Thymus (tissue), 11 donors: ENCODE measurements at regions not wholly inside any gene's neighbourhood (a gene's known extent, or its start where the extent isn't known, plus 50 kb on each side); places are given as distances from the start of the nearest gene placed in this dataset.

ENCODE experiments used
- DNase-seq, 9 donors: peaks; one replicate each; pipeline ENCODE4 v3.0.0-alpha.2; 2013; ENCODE audit warnings: low spot score in 9 of 9, low read depth in 6 of 9, missing footprints in 1 of 9
- H3K27ac ChIP-seq, 2 donors: one replicate each; pipeline ENCODE4 v1.5.1; 2013; ENCODE audit warnings: control low read depth in 1 of 2, low read depth in 1 of 2, low read length in 1 of 2, mild to moderate bottlenecking in 1 of 2, moderate library complexity in 1 of 2
- H3K27me3 ChIP-seq, 2 donors: one replicate each; pipeline ENCODE4 v1.5.1; 2013; ENCODE audit warnings: low read length in 1 of 2; ENCODE audit not compliant: control insufficient read depth in 2 of 2, insufficient read depth in 1 of 2
- H3K36me3 ChIP-seq, 2 donors: one replicate each; pipeline ENCODE4 v1.5.1; 2013; ENCODE audit warnings: low read length in 1 of 2, mild to moderate bottlenecking in 1 of 2, moderate library complexity in 1 of 2; ENCODE audit not compliant: control insufficient read depth in 2 of 2, insufficient read depth in 2 of 2
- H3K4me1 ChIP-seq, 2 donors: one replicate each; pipeline ENCODE4 v1.5.1; 2013; ENCODE audit warnings: low read length in 2 of 2; ENCODE audit not compliant: control insufficient read depth in 2 of 2, insufficient read depth in 2 of 2
- H3K4me3 ChIP-seq, 2 donors: one replicate each; pipeline ENCODE4 v1.5.1; 2013; ENCODE audit warnings: low read length in 2 of 2, control low read depth in 1 of 2, mild to moderate bottlenecking in 1 of 2
- H3K9me3 ChIP-seq, 2 donors: one replicate each; pipeline ENCODE4 v1.5.1; 2013; ENCODE audit warnings: low read length in 1 of 2, mild to moderate bottlenecking in 1 of 2; ENCODE audit not compliant: control insufficient read depth in 2 of 2, insufficient read depth in 1 of 2
- WGBS: extraction: QIAGEN DNeasy Blood & Tissue Kit; methylation state at CpG from one replicate; pipeline ENCODE4 v1.1.7; 2013; 5-methylcytosine and 5-hydroxymethylcytosine counted together
- donor health status: healthy.

- Histone ChIP-seq H3K27me3 (no peaks in the 10 kb centered on the region), H3K4me1 (no peaks in the 10 kb centered on the region), H3K4me3 (no peak overlapping the region), H3K36me3 (peaks cover 0 to 4% of the 10 kb centered on the region in 2 donors), H3K27ac (no peak overlapping the region), H3K9me3 (no peaks in the 10 kb centered on the region)
- WGBS: 82% methylated on average over 13 of the region's 13 CpGs
- DNase-seq: no peak
These were observed 49.9 kb upstream of the GRK3 start for GRCh38 chr22:25514436-25515180.
